HG02970 (cell line): ENCODE measurements at regions not wholly inside any gene's neighbourhood (a gene's known extent, or its start where the extent isn't known, plus 50 kb on each side); places are given as distances from the start of the nearest gene placed in this dataset.

ENCODE experiments used
- ATAC-seq: cut with Tn5 transposase; IDR thresholded peaks from one replicate; pipeline ENCODE4 v1.9.1; 2021; ENCODE audit warnings: mild to moderate bottlenecking, moderate library complexity, moderate number of reproducible peaks; ENCODE audit not compliant: unreplicated experiment, low FRiP score

- no peak for ATAC-seq
These were observed 120.5 kb upstream of the NCOR2 start for GRCh38 chr12:124687917-124688316.

- ATAC-seq = no peak
These were observed 119.9 kb upstream of the NCOR2 start for GRCh38 chr12:124687174-124687902.

DNA sequence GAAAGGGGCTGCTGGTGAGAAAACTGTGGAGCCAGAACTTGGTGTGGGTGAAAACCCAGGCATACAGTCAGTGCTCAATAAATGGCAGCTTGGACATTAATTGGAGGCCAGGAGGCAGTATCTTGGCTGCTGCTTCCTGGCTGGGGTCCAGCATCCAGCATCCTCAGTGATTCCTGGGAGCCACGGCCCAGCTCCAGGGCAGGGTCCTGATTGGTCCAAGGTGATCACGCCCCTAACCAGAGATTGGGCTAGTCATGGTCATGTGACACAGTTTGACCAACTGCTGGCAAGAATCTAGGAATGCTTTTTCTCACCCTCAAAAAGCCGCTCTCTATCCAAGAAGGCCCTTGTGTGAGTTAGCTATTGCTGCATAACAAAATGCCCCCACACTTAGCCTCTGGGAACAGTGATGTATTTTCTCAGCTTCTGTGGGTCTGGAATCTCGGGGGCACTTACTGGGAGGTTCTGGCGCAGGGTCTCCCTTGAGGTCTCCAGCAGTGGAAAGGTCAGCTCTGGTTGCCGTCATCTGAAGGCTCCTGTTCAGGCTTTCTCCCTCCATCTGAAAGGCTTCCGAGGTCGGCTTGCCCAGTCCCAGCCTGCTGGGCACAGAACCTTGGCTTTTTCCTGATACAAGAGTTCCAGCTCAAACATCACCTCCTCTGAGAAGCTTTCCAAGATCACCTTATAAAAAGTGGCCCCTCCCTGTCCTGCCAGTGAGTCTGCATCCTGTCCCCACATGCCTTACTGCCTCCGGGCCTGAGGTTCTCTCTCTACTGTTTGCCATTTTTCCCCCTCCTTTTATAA is 119.2 kb upstream of the NCOR2 start:
- ATAC-seq = no peak

GRCh38 chr12:124685689-124686369 is 118.4 kb upstream of the NCOR2 start:
- no peak for ATAC-seq

DNA sequence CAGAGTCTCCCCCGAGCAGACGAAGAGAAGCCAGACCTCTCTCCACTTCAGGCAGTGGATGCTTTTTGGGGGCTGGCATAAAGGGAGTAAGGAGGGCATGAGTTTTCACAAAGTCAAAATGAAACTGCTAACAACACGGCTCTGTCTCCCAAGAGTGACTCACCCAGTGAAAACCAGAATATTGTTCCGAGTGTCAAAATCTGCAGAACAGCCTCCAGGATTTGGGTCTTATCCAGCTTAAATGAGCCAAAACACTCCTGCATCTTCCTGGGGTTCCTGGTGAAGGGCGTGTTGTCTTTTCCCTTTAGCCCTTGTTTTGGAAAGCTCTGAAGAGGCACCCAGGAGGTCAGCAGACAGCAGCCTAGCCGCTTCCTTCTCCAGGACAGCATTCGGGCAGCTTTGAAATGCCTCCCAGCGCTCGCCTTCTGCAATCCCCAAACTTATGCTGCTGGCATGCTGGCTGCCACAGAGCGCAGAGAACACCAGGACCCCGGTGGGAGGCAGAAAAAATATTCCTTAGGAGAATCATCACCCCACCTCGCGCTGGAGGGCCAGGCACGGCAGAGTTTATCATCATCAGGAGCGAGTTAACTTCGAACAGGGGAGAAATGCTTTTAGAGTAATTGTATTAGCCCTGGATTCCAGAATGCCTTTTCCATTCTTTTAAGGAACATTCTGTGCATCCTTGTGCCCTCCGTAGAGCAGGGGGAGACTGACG is 117.7 kb upstream of the NCOR2 start:
- no peak for ATAC-seq

- no peak for ATAC-seq
These were observed 117.1 kb upstream of the NCOR2 start for GRCh38 chr12:124684496-124684895.

GRCh38 chr12:124683152-124684124 is 116.0 kb upstream of the NCOR2 start:
- ATAC-seq = no peak

- ATAC-seq = no peak
These were observed 115.2 kb upstream of the NCOR2 start for GRCh38 chr12:124682425-124683151.

GRCh38 chr12:124681779-124682391 is 114.5 kb upstream of the NCOR2 start:
- no peak for ATAC-seq

DNA sequence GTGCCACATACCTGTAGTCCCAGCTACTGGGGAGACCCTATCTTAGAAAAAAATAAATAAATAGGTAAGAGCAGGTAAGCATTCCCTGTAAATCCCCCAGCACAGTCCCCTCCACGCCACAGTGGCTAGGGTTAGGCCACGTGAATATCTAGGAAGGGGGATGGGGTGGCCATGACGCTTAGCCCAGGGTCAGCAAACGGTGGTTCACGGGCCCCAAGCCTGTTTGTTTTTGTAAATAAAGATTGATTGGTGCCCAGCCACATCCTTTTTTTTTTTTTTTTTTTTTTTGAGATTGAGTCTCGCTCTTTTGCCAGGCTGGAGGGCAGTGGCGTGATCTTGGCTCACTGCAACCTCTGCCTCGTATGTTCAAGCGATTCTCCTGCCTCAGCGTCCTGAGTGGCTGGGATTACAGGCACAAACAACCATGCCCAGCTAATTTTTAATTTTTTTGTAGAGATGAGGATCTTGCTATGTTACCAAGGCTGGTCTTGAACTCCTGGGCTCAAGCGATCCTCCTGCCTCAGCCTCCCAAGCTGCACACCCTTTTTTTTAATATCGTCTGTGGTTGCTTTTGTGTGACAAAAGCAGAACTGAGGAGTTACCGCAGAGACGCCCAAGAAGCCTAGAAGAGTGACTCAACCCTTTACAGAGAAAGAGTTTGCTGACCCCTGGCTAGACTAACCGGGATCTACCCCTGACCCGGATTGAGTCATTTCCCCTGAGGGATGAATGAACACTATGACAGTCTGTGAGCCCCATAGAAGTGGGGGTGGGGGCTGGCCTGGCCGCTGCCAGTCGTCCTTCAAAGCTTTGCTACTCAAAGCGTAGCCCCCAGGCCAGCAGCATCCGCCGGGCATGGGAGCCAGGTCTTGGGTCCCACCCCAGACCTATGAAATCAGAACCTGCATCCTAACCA is 113.7 kb upstream of the NCOR2 start:
- ATAC-seq = no peak

DNA sequence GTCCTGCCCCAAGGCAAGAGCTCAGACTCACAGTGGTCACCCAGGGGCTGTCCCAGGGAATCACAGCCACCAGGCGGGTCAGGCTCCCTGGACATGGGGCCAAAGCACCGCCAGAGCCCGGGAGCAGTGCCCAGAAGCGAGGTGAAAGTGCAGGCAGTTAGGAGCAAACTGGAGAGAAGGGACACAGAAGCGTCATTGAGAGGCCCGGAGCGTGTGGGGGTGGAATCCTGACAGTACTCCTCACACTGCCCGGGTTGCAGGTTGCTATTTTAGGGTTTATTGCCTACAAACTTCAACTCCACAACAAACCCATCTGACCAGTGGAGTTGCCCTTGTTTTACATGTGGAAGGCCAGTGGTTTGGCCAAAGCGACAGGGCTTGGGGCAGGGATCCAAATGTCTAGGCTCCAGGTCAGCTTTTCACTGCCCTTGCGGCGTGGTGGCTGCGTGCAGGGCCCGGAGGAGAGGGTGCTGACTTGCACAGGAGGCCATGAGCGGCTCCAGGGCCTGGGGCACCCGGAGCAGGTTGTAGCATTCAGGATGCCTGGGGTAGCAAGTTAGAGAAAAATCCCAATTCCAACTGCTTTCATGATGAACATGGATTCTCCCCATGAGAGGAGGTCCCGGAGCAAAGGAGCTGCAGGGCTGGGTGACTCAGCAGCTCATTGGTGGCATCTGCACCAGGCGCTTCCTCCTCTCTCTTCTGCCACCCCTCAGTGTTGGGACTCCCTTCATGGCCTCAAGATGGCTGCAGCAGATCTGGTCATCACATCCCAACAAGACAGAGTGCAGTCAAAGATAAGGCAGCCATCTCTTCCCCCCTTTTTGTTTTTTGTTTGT is 112.3 kb upstream of the NCOR2 start:
- no peak for ATAC-seq

DNA sequence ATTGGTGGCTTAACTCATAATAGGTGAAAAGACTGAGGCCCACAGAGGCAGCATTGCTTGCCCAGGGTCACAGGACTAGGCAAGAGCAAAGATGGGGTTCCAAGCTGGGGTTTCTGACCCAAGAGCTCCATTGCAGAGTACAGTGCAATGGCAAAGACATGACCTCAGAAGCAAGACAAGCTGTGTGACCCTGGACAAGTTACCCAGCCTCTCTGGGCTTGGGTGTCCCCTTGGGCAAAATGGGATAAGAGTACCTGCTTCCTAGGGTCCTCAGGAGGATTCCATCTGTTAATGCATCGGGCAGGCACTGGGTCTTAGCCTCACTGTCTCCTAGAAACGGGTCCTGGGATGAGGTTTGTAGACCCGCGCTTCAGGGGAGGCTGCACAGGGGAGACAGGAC is 111.6 kb upstream of the NCOR2 start:
- no peak for ATAC-seq

GRCh38 chr12:124678421-124678893 is 111.0 kb upstream of the NCOR2 start:
- ATAC-seq = no peak

DNA sequence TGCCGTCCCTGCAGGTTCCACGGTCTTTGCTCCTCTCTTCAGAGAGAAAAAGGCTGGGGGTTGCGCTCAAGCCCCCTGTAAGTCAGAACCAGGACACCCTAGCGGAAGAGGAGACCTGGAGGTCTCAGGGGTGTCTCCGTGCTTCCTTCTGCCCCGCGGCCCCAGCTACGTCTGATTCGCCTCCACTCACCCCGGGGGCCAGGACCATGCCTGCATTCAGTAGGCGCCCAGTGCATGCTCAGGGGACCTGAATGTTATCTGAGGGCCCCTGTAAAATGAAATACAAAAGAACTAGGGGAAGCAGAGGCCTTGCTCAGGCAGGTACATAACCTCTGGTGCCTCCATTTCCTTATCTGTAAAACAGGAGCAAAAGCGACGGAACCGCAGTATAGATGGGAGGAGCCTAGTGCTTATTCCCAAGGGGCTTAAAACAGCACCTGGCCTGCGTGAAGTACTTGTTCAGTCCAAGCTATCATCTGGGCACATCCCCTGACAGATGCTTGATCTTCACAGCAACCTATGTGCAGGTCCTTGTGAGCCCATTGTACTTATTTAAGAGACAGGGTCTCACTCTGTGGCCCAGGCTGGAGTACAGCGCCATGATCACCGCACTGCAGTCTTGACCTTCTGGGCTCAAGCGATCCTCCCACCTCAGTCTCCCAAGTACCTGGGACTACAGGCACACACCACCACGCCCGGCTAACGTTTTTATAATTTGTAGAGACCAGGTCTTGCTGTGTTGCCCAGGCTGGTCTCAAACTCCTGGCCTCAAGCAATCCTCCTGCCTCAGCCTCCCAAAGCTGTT is 110.3 kb upstream of the NCOR2 start:
- no peak for ATAC-seq

DNA sequence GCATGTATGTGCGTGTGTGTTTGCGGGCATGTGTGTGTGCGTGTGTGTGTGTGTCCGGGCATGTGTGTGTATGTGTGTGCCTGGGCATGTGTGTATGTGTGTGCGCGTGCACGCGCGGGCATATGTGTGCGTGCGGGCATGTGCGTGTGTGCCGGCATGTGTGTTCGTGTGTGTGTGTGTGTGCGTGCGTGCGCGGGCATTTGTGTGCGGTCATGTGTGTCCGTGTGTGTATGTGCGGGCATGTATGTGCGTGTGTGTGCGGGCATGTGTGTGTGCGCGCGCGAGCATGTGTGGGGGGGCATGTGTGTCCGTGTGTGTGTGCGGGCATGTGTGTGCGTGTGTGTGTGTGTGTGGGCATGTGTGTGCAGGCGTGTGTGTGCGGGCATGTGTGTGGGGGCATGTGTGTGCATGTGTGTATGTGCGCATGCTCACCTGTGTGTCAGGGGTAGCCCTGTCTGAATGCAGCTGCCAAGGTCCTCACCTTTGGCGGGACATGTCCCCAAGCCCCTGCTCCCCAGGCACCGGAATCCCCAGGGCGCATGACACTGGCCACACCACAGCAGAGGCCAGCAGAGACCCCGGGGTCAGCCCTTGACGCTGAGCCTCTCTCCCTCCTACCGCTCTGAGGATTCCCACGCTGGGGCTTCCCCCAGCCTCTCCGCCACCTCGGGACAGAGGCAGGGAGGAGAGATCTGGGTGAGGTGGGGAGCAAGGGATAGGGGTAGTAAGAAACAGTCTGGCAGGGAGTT is 109.5 kb upstream of the NCOR2 start:
- ATAC-seq = no peak
